KMS-11 (cell line): ENCODE measurements at regions not wholly inside any gene's neighbourhood (a gene's known extent, or its start where the extent isn't known, plus 50 kb on each side); places are given as distances from the start of the nearest gene placed in this dataset.
A peak's percentile ranks its signal among the peaks of the same experiment; 100 is the strongest.

ENCODE experiments used
- H2AFZ ChIP-seq: fragments of 200-600 bp; sonication (generic); 2 replicates; pipeline ENCODE4 v1.6.1; 2016; ENCODE audit warnings: antibody characterized with exemption, mixed run types, low read depth
- H3K27ac ChIP-seq: fragments of 200-600 bp; sonication (generic); 2 replicates; pipeline ENCODE4 v1.6.1; 2016; ENCODE audit warnings: mild to moderate bottlenecking, mixed run types
- H3K27me3 ChIP-seq: fragments of 200-600 bp; sonication (generic); 2 replicates; pipeline ENCODE4 v1.6.1; 2017; ENCODE audit warnings: mild to moderate bottlenecking, low read depth, mixed run types, moderate library complexity; ENCODE audit not compliant: insufficient read depth
- H3K36me3 ChIP-seq: fragments of 200-600 bp; sonication (generic); 2 replicates; pipeline ENCODE4 v1.6.1; 2017; ENCODE audit warnings: mild to moderate bottlenecking, mixed run types; ENCODE audit not compliant: insufficient read depth
- H3K4me1 ChIP-seq: fragments of 200-600 bp; sonication (generic); 2 replicates; pipeline ENCODE4 v1.6.1; 2016; ENCODE audit warnings: mild to moderate bottlenecking, low read depth, mixed run types; ENCODE audit not compliant: poor library complexity, severe bottlenecking
- H3K4me2 ChIP-seq: fragments of 200-600 bp; sonication (generic); 2 replicates; pipeline ENCODE4 v1.7.0; 2016; ENCODE audit warnings: mild to moderate bottlenecking, mixed run types
- H3K4me3 ChIP-seq: fragments of 200-600 bp; sonication (generic); IDR thresholded peaks from 2 replicates; pipeline ENCODE4 v1.6.1; 2017; ENCODE audit warnings: low read depth, low read length, mixed read lengths; ENCODE audit not compliant: insufficient read depth
- H3K79me2 ChIP-seq: fragments of 200-600 bp; sonication (generic); 2 replicates; pipeline ENCODE4 v1.6.1; 2016; ENCODE audit warnings: low read depth, mixed run types; ENCODE audit not compliant: insufficient read depth
- H3K9ac ChIP-seq: fragments of 200-600 bp; sonication (generic); 2 replicates; pipeline ENCODE4 v1.6.1; 2016; ENCODE audit warnings: mild to moderate bottlenecking, mixed run types
- H4K20me1 ChIP-seq: fragments of 200-600 bp; sonication (generic); 2 replicates; pipeline ENCODE4 v1.6.1; 2016; ENCODE audit warnings: mild to moderate bottlenecking, mixed run types; ENCODE audit not compliant: insufficient read depth
- TF ChIP-seq, protein P1 (sequence below): fragments of 200-600 bp; sonication (generic); conservative IDR thresholded peaks from 2 replicates; pipeline ENCODE4 v1.6.1; 2017; ENCODE audit warnings: low read depth, mild to moderate bottlenecking, antibody characterized with exemption, low read length, moderate library complexity, mixed read lengths

DNA sequence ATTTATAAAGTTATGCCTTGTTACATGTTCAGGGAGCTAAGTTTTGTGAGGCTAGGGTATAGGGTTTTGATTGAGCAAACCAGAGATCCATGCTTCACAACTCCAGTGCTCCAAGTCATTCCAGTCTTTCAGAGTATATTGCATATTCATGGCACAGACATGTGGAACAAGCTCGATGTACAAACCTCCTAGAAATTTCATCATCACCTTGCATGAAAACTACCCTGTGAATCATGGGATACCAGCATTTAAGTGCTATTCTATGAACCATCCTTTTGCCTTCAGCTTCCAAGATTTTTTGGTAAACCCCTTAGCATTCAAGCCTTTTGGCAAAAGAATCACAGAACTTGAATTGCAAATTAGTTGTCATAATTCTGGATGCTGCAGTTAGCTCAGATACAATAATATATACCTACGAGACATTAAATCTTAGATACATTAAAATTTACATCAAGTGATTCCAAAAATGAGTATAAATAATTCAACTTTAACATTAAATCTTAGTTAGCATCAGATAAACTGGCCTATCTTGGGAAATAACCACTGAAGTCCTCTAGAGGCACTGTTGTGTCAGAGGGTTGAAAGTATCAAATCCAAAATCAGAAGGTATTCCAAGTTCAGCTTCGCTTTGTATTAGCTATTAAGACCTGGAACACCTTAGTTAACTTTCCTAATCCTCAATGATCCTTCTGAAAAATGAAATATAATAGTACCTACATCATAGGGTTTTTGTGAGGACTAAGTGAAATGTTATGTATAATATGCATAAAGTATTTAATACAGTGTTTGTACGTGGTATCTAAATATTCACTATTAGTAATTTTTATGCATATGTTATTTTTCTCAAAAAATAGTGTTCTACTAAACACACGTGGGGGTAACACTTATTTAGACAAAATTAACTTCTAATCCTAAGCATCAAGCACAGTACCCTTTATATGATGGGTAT, 55.5 kb upstream of the CABCOCO1 start:
- no peak overlapping the region for H3K4me2 ChIP-seq
- no peak overlapping the region for H3K9ac ChIP-seq
- TF ChIP-seq, protein P1, sequence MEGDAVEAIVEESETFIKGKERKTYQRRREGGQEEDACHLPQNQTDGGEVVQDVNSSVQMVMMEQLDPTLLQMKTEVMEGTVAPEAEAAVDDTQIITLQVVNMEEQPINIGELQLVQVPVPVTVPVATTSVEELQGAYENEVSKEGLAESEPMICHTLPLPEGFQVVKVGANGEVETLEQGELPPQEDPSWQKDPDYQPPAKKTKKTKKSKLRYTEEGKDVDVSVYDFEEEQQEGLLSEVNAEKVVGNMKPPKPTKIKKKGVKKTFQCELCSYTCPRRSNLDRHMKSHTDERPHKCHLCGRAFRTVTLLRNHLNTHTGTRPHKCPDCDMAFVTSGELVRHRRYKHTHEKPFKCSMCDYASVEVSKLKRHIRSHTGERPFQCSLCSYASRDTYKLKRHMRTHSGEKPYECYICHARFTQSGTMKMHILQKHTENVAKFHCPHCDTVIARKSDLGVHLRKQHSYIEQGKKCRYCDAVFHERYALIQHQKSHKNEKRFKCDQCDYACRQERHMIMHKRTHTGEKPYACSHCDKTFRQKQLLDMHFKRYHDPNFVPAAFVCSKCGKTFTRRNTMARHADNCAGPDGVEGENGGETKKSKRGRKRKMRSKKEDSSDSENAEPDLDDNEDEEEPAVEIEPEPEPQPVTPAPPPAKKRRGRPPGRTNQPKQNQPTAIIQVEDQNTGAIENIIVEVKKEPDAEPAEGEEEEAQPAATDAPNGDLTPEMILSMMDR = peak; percentile 64
- H3K4me1 ChIP-seq = no peaks in the 10 kb centered on the region
- no peak overlapping the region for H3K27ac ChIP-seq
- H4K20me1 ChIP-seq = no peaks in the 10 kb centered on the region
- no peaks in the 10 kb centered on the region for H3K27me3 ChIP-seq
- no peak overlapping the region for H3K4me3 ChIP-seq
- H3K79me2 ChIP-seq = no peaks in the 10 kb centered on the region
- no peak overlapping the region for H2AFZ ChIP-seq
- no peaks in the 10 kb centered on the region for H3K36me3 ChIP-seq

DNA sequence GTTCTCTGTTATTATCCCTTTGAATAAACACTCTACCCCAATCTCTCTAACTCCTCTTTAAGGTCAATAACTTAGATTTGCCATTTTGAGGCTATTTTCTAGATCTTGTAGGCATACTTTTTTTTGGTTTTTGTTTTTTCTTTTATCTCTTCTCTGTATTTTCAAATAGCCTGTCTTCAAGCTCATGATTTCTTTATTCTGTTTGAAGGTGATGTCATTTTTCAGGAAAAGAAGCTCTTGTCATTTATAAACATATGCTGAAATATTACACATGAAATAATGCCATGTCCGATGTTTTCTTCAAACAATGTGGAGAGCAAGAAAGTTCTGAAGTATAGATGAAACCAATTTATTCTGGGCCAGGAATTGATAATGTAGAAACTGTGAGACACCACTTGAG, 57.5 kb upstream of the CABCOCO1 start:
- Histone ChIP-seq H4K20me1 (no peaks in the 10 kb centered on the region), H2AFZ (no peak overlapping the region), H3K79me2 (no peaks in the 10 kb centered on the region), H3K27ac (no peak overlapping the region), H3K27me3 (no peaks in the 10 kb centered on the region), H3K9ac (no peak overlapping the region), H3K4me1 (no peaks in the 10 kb centered on the region), H3K36me3 (no peaks in the 10 kb centered on the region), H3K4me2 (no peak overlapping the region), H3K4me3 (no peak overlapping the region)
- TF ChIP-seq, protein P1 = no peak

DNA sequence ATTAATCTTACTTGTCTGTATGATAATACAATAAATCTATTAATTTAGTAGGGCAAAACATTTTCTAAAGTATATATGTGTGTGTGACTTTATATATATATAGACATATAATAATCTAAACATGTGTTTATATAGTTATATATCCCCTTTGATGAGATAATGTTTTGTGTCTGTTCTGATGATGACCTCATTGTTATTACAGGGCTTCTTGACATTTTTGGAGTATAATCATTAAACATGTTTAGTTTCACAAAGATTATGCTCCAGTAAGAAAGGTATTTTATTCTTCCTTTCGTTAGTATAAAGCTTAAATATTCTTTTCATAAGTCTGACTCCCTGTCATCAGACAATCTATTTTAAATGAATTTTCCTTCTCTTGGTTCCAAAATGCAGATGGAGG, 62.3 kb upstream of the CABCOCO1 start:
- H3K4me2 ChIP-seq = no peak overlapping the region
- H3K79me2 ChIP-seq = no peaks in the 10 kb centered on the region
- H3K4me3 ChIP-seq = no peak overlapping the region
- no peaks in the 10 kb centered on the region for H4K20me1 ChIP-seq
- H2AFZ ChIP-seq = no peak overlapping the region
- H3K27ac ChIP-seq = no peak overlapping the region
- H3K4me1 ChIP-seq = no peaks in the 10 kb centered on the region
- H3K9ac ChIP-seq = no peak overlapping the region
- TF ChIP-seq, protein P1 = no peak
- no peaks in the 10 kb centered on the region for H3K27me3 ChIP-seq
- H3K36me3 ChIP-seq = no peaks in the 10 kb centered on the region

DNA sequence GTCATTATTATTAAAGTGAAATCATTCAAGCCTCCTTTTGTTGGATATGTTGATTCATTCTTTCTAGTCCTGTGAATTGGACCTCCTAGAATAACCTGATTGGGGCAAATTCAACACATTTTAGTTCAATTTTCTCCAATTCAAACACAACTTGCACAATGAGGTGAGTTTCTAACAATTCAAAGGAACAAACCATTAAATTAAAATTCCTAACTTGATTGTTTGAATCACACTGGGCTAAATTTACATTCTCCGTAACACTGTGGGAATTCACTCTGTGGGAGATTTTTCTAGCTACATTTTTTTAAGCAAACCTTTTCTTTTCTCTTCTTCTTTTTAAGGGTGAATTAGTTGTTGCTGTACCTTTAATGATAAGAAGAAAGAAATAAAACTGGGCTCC, 68.3 kb upstream of the CABCOCO1 start:
- no peaks in the 10 kb centered on the region for H4K20me1 ChIP-seq
- no peaks in the 10 kb centered on the region for H3K27me3 ChIP-seq
- H2AFZ ChIP-seq = no peak overlapping the region
- no peak overlapping the region for H3K27ac ChIP-seq
- TF ChIP-seq, protein P1 = no peak
- no peak overlapping the region for H3K4me3 ChIP-seq
- no peaks in the 10 kb centered on the region for H3K79me2 ChIP-seq
- H3K36me3 ChIP-seq = no peaks in the 10 kb centered on the region
- no peak overlapping the region for H3K4me2 ChIP-seq
- H3K9ac ChIP-seq = no peak overlapping the region
- no peaks in the 10 kb centered on the region for H3K4me1 ChIP-seq
